GM19328 (cell line): ENCODE measurements at regions not wholly inside any gene's neighbourhood (a gene's known extent, or its start where the extent isn't known, plus 50 kb on each side); places are given as distances from the start of the nearest gene placed in this dataset.

Experiments used
- ATAC-seq: cut with Tn5 transposase; IDR thresholded peaks from one replicate; pipeline ENCODE4 v1.9.1; 2021; ENCODE audit warnings: mild to moderate bottlenecking, moderate library complexity; ENCODE audit not compliant: unreplicated experiment

GRCh38 chr5:123868881-123869280 lies 356.9 kb downstream of the CSNK1G3 start:
- no peak for ATAC-seq

DNA sequence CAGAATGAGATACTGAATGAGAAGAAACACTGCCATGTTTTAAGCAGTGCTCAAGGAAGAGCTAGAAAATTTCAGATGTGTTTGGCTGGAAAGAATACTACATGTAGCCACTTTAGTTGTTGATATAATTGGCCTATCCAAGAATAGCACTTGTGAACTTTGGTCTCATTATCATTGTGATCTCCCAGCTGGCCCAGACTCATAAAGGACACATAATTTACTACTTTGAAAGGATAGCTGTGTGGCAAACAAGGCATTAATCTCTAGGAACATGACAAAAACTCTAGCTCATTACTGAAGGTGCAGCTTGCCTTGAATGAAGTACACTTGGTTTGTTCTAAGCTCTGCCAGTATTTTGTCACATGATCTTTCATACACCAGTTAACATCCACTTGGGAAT lies 356.3 kb downstream of the CSNK1G3 start:
- no peak for ATAC-seq

GRCh38 chr5:123865641-123866040 lies 353.7 kb downstream of the CSNK1G3 start:
- no peak for ATAC-seq

GRCh38 chr5:123864578-123864977 lies 352.6 kb downstream of the CSNK1G3 start:
- ATAC-seq, result no peak

DNA sequence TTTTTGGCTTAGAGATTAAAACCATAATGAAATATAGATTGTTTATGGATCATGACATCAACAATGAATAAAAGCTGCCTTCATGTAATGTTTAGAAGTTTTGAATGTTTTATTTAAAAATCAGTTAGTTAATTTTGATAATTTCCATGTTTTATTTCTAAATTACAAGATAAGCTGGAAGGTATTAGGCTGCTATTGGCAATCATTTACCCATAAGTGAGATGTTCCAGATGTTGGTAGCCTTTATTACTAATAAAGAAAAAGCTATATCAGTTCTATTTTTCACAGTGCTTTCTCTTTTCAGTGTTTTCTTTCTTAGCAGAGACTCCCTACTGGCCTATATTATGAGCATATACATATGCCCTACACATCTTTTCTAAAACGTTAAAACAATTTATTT lies 347.0 kb downstream of the CSNK1G3 start:
- no peak for ATAC-seq

- ATAC-seq, result no peak
Observed at GRCh38 chr5:123856766-123857165, 344.8 kb downstream of the CSNK1G3 start.

DNA sequence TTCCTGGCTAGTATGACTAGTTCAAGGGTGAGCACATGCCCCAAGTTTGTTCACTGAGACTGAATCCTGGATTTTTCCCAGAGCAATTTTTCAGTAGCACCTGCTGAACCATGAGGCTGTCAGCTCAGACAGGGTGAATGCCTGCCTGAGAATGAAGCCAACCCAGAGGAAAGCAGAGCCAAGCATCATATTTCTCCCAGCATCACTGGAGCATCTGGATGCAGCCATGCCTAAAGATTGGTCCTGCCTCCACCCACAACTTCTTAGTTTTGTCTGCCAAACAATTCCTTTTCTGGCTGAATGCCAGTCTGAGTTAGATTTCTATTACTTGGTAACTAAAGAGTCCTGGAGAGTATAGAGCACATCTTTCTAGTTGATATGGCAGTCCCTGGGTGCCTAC lies 343.6 kb downstream of the CSNK1G3 start:
- ATAC-seq, result no peak

DNA sequence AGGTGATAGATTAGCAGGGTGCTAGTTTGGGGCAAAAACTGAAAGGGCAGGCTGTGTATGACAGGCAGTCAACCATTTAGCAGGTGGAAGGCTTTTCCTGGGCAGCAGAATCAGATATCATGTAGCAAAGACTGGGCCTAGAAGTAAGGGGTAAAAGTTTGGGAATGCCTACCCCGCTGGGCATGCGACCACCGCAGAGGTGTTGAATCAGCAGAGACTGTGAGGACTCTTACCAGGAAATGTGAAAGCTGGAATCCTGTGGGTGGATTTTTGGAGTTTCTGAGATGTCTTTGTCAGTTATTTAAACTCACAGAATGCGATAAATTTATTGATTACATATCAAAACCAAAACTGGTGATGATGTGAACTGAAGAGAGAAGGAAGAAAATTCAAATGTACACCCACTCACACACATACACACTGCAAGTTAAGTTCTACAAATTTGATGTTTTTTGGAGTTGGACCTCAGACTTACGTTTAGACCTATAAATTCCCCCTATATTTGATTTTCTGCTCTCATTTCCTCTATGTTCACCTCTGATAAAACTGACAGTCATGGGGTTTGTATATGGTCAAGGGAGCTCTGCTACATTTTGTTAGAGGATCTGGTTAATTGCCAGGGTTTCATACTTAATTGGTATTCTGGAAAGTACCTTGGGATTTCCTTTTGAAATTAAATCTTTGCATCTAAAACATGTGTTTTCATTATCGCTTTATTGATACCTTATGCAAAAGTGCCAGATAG lies 333.6 kb downstream of the CSNK1G3 start:
- no peak for ATAC-seq

- ATAC-seq, result no peak
Observed at GRCh38 chr5:123844873-123845272, 332.9 kb downstream of the CSNK1G3 start.

- no peak for ATAC-seq
Observed at GRCh38 chr5:123835421-123835820, 323.4 kb downstream of the CSNK1G3 start.

GRCh38 chr5:123830575-123830974 lies 318.6 kb downstream of the CSNK1G3 start:
- no peak for ATAC-seq

GRCh38 chr5:123827811-123828210 lies 315.8 kb downstream of the CSNK1G3 start:
- ATAC-seq, result no peak

DNA sequence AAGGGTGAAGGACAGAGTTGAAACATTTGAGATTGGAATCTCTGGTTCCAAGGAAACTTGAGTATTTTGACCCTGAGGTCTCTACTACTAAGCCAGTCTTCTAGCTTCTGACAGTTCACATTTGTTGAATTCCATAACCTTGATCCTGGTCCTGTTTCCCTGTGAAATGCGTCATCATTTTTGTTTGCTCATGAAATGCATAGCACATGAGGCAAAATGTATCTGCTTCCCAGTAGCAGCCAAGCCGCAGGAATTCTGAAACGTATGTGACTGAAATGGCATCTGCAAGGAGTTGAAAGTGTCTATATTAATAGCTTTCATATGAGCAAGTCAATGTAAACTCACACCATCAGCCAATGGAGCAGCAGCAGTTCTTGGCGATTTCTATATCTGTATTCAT lies 307.9 kb downstream of the CSNK1G3 start:
- ATAC-seq, result no peak

DNA sequence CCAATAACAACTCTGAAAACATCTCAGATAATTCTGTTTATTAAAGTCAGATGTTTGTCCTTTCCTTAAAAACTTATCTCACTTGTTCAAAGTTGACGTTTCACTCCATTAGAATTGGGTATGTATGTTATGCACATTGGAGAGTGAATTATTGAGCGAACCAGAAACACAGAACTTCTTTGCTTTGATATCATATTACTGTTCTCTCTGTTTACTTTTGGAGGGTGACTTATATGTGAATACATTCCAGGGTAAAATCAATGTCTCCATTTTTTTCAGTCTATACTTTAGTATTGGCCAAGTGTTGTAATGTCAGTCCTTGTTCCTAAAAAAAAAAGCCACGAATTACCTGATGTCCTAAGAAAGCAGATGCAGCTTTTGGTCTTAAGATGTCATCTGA lies 307.4 kb downstream of the CSNK1G3 start:
- ATAC-seq, result no peak

DNA sequence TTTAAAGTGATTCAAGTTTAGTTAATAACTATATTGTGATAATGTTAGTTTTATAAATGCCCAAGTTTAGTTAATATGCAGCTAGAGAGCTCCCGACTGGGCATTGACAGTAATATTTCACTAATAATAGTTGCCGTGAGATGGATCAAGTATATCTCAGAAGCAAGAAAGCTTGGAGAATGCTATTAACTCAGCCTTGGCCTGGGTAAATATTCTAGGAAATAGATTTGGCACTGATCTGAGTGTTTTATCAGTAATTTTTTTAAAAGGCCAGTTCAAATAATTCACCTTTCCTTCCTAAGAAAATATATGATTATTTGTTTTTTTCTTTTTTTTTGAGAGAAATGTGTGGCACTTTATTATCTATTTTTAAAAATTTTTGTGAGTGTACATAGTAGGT lies 305.3 kb downstream of the CSNK1G3 start:
- no peak for ATAC-seq

DNA sequence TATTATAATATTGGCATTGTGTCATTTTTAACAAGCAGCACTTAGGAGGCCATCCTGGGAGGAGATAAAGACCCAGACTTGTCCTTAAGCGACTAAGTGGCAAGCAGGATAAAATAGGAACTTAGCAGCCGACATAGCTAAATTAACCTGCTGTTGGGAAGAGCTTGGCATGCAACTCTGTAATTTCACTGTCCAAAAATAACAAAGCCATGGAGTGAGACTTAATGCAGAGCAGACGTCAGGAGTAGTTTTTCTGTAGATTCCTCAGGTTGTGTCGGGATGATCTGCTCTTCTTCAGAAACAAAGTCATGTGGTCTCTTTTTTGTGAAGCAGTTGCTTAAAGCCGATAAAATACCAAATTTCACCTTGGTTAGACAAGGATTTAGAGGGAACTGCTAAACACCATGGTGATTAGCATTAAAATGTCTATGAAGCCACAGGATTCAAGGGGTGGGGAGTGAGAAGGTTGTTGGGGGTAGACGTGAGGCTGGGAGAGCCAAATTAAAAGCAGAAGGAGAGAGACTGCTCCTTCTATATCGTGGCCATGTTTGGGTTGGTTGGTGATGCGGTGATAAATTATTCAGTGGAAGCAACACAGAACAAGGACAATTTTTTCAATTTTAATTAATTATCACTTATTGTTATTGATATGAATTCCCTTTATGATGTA lies 303.0 kb downstream of the CSNK1G3 start:
- ATAC-seq, result no peak

DNA sequence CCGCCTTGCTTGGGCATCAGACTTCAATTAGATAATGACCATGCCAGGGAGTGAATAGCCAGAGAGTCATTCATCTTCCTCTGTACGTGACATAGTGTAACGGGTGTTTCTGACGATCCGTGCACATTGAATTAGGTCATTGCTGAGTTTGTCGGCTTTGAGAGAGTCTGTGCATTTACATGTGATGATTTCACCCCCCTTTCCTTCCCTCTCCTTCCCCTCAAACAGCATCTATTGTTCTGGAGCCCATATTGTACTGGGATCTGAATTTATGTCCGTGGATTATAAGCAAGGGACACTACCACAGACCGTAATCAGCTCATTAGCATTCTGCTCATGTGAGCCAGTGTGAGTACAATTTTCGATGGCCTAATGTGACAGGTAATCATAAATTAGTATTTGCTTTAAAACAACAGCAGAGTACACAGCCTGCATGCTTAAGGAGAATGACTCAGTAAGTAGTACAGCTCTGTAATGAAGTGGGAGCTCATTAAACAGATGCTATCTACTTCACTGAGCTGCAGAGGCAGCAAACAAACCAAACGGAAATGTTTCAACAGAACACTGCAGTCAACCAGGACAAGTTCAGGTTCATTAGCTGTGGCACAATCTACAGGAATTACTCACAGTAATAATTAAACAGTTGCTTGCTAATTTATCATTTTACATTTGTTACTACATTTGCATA lies 302.1 kb downstream of the CSNK1G3 start:
- no peak for ATAC-seq

DNA sequence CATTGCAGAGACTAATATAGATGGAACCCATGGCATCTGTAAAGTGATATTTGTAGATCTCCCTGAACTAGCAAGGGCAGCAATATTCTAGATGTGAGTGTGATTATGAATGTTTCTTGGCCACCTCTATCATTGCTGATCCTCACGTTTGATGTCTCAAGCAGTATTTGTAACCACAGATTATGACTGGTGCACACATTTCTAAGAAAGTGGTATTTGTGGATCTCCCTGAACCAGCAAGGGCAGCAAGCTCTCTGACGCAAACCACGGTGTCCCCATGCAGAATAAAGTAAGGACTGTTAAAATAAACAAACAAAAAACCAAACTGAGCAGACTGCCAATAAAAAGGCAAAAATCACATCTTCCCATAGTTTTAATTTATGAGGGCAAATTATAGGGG lies 301.3 kb downstream of the CSNK1G3 start:
- no peak for ATAC-seq

GRCh38 chr5:123811831-123812230 lies 299.9 kb downstream of the CSNK1G3 start:
- ATAC-seq, result no peak

GRCh38 chr5:123810746-123811340 lies 298.9 kb downstream of the CSNK1G3 start:
- ATAC-seq, result no peak

- ATAC-seq, result no peak
Observed at GRCh38 chr5:123810253-123810652, 298.3 kb downstream of the CSNK1G3 start.
